ENCODE measurements at regions not wholly inside any gene's neighbourhood (a gene's known extent, or its start where the extent isn't known, plus 50 kb on each side); places are given as distances from the start of the nearest gene placed in this dataset.

- TF ChIP-seq STAG1 (CRISPR knock-in tag; IDR thresholded peaks at IDR 0.05; ENCODE audit: borderline replicate concordance) (peak; percentile 19; the same call in 1 of the 2 replicates), MYNN (IDR thresholded peaks at IDR 0.05) (no peak), MYNN (CRISPR knock-in tag; IDR thresholded peaks at IDR 0.05) (no peak), POLR2AphosphoS5 (IDR thresholded peaks at IDR 0.05; ENCODE audit: control insufficient read depth, insufficient read depth, low read depth, low read length) (peak; percentile 65), YY1 (IDR thresholded peaks at IDR 0.05; ENCODE audit: borderline replicate concordance in 1 of 3, control insufficient read depth in 1 of 3, extremely low read depth in 1 of 3, insufficient read depth in 3 of 3, insufficient read length in 1 of 3, insufficient replicate concordance in 2 of 3, low read depth in 1 of 3, low read length in 2 of 3) (peak in 1 of 3 experiments; percentile 65), THAP7 (CRISPR knock-in tag; IDR thresholded peaks at IDR 0.05) (peak; percentile 30; the same call in 1 of the 2 replicates), JUND (IDR thresholded peaks at IDR 0.05; ENCODE audit: borderline replicate concordance, low read depth, low read length) (peak; percentile 89), JUND (tag; IDR thresholded peaks at IDR 0.05; ENCODE audit: borderline replicate concordance, low read depth, low read length) (peak; percentile 92), PKNOX1 (IDR thresholded peaks at IDR 0.05) (peak; percentile 66), SOX6 (IDR thresholded peaks at IDR 0.05) (peak; percentile 28; the same call in 1 of the 2 replicates), PHF8 (IDR thresholded peaks at IDR 0.05; ENCODE audit: borderline replicate concordance, low read length) (peak; percentile 77; the same call in 1 of the 2 replicates), ZNF395 (CRISPR knock-in tag; IDR thresholded peaks at IDR 0.05) (peak; percentile 43; the same call in 1 of the 2 replicates), ELF1 (tag; IDR thresholded peaks at IDR 0.05) (peak; percentile 40; the same call in 1 of the 2 replicates), MAZ (CRISPR knock-in tag; conservative IDR thresholded peaks at IDR 0.05 in 1 of 2, IDR thresholded peaks at IDR 0.05 in 1 of 2) (peak in 1 of 2 experiments; percentile 76; a peak in 2 of 4 replicates), LCOR (CRISPR knock-in tag; IDR thresholded peaks at IDR 0.05) (peak; percentile 67; the same call in 1 of the 2 replicates), ZNF444 (CRISPR knock-in tag; IDR thresholded peaks at IDR 0.05) (no peak), ATF1 (CRISPR knock-in tag; IDR thresholded peaks at IDR 0.05) (no peak), ATF1 (tag; IDR thresholded peaks at IDR 0.05) (peak; percentile 86), TOE1 (IDR thresholded peaks at IDR 0.05; ENCODE audit: borderline replicate concordance) (peak; percentile 27; the same call in 1 of the 2 replicates), TOE1 (CRISPR knock-in tag; IDR thresholded peaks at IDR 0.05; ENCODE audit: borderline replicate concordance, low read depth) (no peak), ZFX (CRISPR knock-in tag; IDR thresholded peaks at IDR 0.05) (peak; percentile 85), TRIM24 (IDR thresholded peaks at IDR 0.05) (peak; percentile 58 to 61; a peak in 3 of 4 replicates), DPF2 (IDR thresholded peaks at IDR 0.05) (peak; percentile 54), PRPF4 (IDR thresholded peaks at IDR 0.05; ENCODE audit: insufficient read depth, low read depth, low read length, poor library complexity, severe bottlenecking) (no peak), CAMTA2 (CRISPR knock-in tag; conservative IDR thresholded peaks at IDR 0.05) (no peak), DNMT1 (IDR thresholded peaks at IDR 0.05) (no peak), ZNF408 (CRISPR knock-in tag; IDR thresholded peaks at IDR 0.05; ENCODE audit: low read depth) (no peak)
Measured at GRCh38 chrX:54639346-54640102, 109.5 kb downstream of the GNL3L start (continued).

All from K562 (cell line).